HS-27A (cell line): ENCODE measurements at regions not wholly inside any gene's neighbourhood (a gene's known extent, or its start where the extent isn't known, plus 50 kb on each side); places are given as distances from the start of the nearest gene placed in this dataset.

Experiments
- DNase-seq: peaks from one replicate; pipeline ENCODE4 v3.0.0-alpha.2; 2012; ENCODE audit warnings: low read depth, missing footprints

- no peak for DNase-seq
Observed at GRCh38 chr11:69348414-69349235, 54.7 kb downstream of the MYEOV start.

DNA sequence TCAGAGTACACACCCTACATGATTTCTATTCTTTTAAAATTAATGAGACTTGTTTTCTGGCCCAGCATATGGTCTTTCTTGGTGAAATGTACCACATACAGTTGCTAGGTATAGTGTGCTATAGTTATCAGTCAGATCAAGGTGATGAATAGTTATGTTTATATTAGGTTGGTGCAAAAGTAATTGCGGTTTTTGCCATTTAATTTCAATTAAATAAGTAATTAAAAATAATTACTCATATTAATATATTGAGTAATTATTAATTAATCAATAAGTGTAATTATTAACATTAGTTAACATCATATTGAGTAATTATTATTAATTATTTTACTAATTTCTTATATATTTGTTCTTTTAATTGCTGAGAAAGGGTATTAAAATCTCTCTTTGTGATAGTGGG is 56.1 kb downstream of the MYEOV start:
- no peak for DNase-seq

DNA sequence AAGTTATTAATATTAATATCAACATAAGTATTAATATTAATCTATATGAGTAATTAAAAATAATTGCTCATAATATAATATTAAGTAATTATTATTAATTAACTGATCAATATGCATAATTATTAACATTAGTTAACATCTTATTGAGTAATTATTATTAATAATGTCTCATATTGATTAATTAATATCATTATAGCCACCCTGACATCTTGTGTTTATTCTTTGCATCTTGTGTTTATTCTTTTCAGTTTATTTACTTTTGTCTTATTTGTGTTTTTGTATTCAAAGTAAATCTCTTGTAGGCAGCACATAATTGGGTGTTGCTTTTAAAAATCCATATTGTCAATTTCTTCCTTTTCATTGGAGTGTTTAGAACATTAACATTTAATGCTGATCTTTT is 56.6 kb downstream of the MYEOV start:
- DNase-seq = no peak

DNA sequence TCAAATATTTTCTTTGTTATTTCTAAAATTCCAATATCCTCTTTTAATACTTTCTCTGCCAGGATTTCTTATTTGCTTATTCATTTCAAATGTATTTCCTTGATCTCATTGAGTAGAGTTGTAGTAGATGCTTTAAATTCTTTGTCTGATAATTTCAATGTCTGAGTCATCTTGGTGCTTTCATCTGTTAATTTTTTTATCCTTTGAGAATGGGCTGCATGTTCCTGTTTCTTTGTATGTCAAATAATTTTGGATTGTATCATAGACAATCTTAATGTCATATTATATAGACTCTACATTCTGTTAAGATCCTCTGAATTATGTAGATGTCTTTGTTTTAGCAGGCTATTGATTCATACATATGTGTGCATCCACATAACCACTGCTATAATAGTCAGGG is 57.5 kb downstream of the MYEOV start:
- DNase-seq = peak; percentile 72

GRCh38 chr11:69352166-69352565 is 58.2 kb downstream of the MYEOV start:
- DNase-seq = no peak

DNA sequence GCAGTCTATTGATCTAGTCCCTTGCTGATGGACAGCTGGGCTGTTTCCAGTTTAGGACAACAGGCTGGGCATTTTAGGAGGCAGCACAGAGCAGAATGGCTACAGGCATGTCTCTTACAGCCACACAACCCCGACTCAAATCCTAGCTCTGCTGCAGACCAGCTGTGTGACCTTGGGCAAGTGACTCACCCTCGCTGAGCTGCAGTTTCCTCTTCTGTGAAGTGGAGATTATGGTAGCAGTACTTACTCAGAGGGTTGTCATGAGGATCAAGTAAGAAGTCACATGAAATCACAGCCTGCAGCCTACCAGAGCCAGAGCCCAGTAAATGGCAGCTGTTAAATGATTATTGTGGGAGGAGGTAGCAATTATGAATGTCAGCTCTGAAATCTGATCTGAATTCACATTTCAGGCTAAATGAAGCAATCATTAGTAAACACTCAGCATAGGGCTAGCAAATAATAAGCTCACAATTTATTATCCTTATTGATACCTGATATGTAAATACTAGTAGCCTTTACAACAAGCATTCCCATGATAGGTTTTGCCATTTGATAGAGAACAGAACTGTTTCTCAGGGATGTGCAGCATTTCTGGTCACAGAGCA is 58.9 kb downstream of the MYEOV start:
- peak; percentile 90 for DNase-seq

- no peak for DNase-seq
Observed at GRCh38 chr11:69353696-69354544, 60.0 kb downstream of the MYEOV start.

GRCh38 chr11:69354545-69354897 is 60.6 kb downstream of the MYEOV start:
- no peak for DNase-seq

GRCh38 chr11:69355346-69355940 is 61.5 kb downstream of the MYEOV start:
- DNase-seq = no peak

DNA sequence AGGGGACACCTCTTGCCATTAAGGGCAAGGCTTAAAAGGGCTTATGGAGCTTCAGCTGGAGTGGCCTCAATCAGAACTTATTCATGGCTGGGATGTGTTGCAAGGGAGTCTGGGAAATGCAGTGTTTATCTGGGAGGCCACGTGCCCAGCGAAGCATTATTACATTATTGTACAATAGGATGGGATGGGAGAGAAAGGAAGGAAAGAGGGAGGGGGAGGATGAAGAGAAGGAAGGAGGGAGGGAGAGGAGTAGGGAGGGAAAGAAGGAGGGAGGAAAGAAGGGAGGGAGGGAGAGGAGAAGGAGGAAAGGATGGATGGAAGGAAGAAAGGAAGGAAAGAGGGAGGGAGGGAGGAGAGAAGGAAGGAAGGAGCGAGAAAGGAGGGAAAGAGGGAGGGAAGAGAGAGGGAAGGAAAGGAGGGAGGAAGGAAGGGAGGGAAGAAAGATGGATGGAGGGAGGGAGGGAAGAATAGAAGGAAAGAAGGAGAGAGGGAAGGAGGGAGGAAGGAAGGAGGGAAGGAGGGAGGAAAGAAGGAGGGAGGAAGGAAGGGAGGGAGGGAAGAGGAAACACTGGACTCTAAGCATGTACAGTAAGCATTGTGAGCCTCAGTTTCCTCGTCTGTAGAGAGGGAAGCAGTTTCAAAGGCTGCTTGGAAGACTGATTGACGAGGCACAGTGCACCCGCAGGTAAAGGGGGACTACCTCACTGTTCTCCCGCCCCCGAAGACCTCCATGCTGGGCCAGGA is 62.2 kb downstream of the MYEOV start:
- no peak for DNase-seq

- DNase-seq = no peak
Observed at GRCh38 chr11:69356703-69357457, 62.9 kb downstream of the MYEOV start.

DNA sequence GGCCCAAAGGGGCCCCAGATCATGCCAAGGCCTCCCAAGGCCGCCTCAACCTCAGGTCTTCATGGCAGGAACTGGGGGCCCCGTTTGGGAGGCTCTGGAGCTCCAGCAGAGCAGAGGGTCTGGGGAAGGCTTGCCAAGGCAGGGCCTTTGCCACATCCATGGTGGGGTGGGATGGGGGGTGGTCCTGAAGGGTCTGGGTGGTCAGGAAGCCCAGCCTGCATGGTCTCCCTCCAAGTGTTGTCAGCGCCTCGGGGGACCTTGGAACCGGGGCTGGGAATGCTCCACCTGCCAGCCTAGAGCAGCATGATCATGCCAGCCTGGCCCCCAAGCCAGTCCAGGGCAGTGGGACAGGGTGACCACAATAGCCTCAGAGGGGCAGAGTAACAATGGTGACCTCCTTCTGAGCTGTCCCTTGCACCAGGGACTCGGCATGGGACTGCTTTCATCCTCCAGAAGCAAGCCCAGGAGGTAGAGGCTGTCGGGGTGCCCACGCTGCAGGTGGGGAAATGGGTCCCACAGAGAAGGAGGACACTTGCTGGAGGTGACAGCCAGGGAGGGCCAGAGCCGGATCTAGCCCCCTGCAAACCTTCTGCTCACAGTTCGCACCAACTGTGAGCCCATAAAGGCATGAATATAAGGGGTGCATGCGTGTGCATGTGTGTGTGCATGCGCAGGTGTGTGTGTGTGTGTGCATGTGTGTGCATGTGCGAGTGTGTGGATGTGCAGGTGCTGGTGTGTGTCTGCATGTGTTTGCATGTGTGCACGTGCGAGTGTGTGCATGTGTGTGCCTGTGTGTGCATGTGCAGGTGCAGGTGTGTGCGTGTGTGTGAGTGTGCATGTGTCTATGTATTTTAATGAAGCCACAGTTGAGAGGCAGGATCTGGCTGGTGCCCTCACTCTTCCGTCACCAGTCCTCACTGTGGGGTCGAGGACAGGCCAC is 63.8 kb downstream of the MYEOV start:
- no peak for DNase-seq

GRCh38 chr11:69358398-69359020 is 64.6 kb downstream of the MYEOV start:
- DNase-seq = no peak

- DNase-seq = no peak
Observed at GRCh38 chr11:69359735-69360480, 66.0 kb downstream of the MYEOV start.

GRCh38 chr11:69360606-69361005 is 66.7 kb downstream of the MYEOV start:
- no peak for DNase-seq

GRCh38 chr11:69361048-69361447 is 67.1 kb downstream of the MYEOV start:
- DNase-seq = no peak

DNA sequence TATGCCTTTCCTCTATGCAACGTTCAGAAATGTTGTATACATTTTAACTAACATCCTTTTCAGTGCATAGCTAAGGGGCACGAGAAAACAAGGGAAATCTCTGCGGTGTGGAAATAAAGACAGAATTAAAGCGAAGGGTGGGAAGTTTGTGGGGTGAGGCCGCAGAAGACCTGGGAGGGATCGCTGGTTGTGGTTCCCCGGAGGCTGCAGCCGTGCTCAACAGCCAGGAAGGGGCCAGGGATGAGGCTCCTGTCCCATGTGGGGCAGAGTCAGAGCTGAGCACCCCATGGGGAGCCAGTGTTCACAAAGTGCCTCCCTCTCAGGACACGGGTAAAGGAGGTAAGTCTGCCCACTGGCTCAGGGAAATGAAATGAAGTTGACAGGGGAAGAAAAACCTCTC is 67.5 kb downstream of the MYEOV start:
- DNase-seq = no peak

- no peak for DNase-seq
Observed at GRCh38 chr11:69362315-69362714, 68.4 kb downstream of the MYEOV start.

- DNase-seq = no peak
Observed at GRCh38 chr11:69364921-69365320, 71.0 kb downstream of the MYEOV start.
